Thymus (tissue), 11 donors: ENCODE measurements at regions not wholly inside any gene's neighbourhood (a gene's known extent, or its start where the extent isn't known, plus 50 kb on each side); places are given as distances from the start of the nearest gene placed in this dataset.

Experiments
- DNase-seq, 9 donors: peaks; one replicate each; pipeline ENCODE4 v3.0.0-alpha.2; 2013; ENCODE audit warnings: low spot score in 9 of 9, low read depth in 6 of 9, missing footprints in 1 of 9
- H3K27ac ChIP-seq, 2 donors: one replicate each; pipeline ENCODE4 v1.5.1; 2013; ENCODE audit warnings: control low read depth in 1 of 2, low read depth in 1 of 2, low read length in 1 of 2, mild to moderate bottlenecking in 1 of 2, moderate library complexity in 1 of 2
- H3K27me3 ChIP-seq, 2 donors: one replicate each; pipeline ENCODE4 v1.5.1; 2013; ENCODE audit warnings: low read length in 1 of 2; ENCODE audit not compliant: control insufficient read depth in 2 of 2, insufficient read depth in 1 of 2
- H3K36me3 ChIP-seq, 2 donors: one replicate each; pipeline ENCODE4 v1.5.1; 2013; ENCODE audit warnings: low read length in 1 of 2, mild to moderate bottlenecking in 1 of 2, moderate library complexity in 1 of 2; ENCODE audit not compliant: control insufficient read depth in 2 of 2, insufficient read depth in 2 of 2
- H3K4me1 ChIP-seq, 2 donors: one replicate each; pipeline ENCODE4 v1.5.1; 2013; ENCODE audit warnings: low read length in 2 of 2; ENCODE audit not compliant: control insufficient read depth in 2 of 2, insufficient read depth in 2 of 2
- H3K4me3 ChIP-seq, 2 donors: one replicate each; pipeline ENCODE4 v1.5.1; 2013; ENCODE audit warnings: low read length in 2 of 2, control low read depth in 1 of 2, mild to moderate bottlenecking in 1 of 2
- H3K9me3 ChIP-seq, 2 donors: one replicate each; pipeline ENCODE4 v1.5.1; 2013; ENCODE audit warnings: low read length in 1 of 2, mild to moderate bottlenecking in 1 of 2; ENCODE audit not compliant: control insufficient read depth in 2 of 2, insufficient read depth in 1 of 2
- WGBS: extraction: QIAGEN DNeasy Blood & Tissue Kit; methylation state at CpG from one replicate; pipeline ENCODE4 v1.1.7; 2013; 5-methylcytosine and 5-hydroxymethylcytosine counted together
- donor health status: healthy.

- H3K36me3 ChIP-seq: no peaks in the 10 kb centered on the region
- no peaks in the 10 kb centered on the region for H3K9me3 ChIP-seq
- no peaks in the 10 kb centered on the region for H3K27me3 ChIP-seq
- peaks cover 0 to 9% of the 10 kb centered on the region in 2 donors for H3K4me1 ChIP-seq
- H3K27ac ChIP-seq: no peak overlapping the region
- DNase-seq: no peak
- no peak overlapping the region for H3K4me3 ChIP-seq
- 98% methylated on average over 6 of the region's 6 CpGs for WGBS
Observed at GRCh38 chr4:133003169-133003568, 145.9 kb upstream of the PCDH10 start.

GRCh38 chr4:133014473-133015135, 134.5 kb upstream of the PCDH10 start:
- 67% methylated on average over 3 of the region's 3 CpGs for WGBS
- H3K36me3 ChIP-seq: no peaks in the 10 kb centered on the region
- no peaks in the 10 kb centered on the region for H3K9me3 ChIP-seq
- no peak overlapping the region for H3K4me3 ChIP-seq
- no peaks in the 10 kb centered on the region for H3K27me3 ChIP-seq
- DNase-seq: no peak
- no peaks in the 10 kb centered on the region for H3K4me1 ChIP-seq
- no peak overlapping the region for H3K27ac ChIP-seq

- Histone ChIP-seq H3K4me1 (no peaks in the 10 kb centered on the region), H3K4me3 (no peak overlapping the region), H3K36me3 (no peaks in the 10 kb centered on the region), H3K27me3 (no peaks in the 10 kb centered on the region), H3K27ac (no peak overlapping the region), H3K9me3 (no peaks in the 10 kb centered on the region)
- peak in 1 of 9 donors; percentile 10 for DNase-seq
- 53% methylated on average over 1 of the region's 1 CpG for WGBS
Observed at GRCh38 chr4:133045288-133045687, 103.8 kb upstream of the PCDH10 start.

- Histone ChIP-seq H3K4me3 (no peak overlapping the region), H3K36me3 (no peaks in the 10 kb centered on the region), H3K27ac (no peak overlapping the region), H3K4me1 (no peaks in the 10 kb centered on the region), H3K9me3 (no peaks in the 10 kb centered on the region), H3K27me3 (no peaks in the 10 kb centered on the region)
- no peak for DNase-seq
- 94% methylated on average over 4 of the region's 4 CpGs for WGBS
Observed at GRCh38 chr4:133046156-133046555, 102.9 kb upstream of the PCDH10 start.

- Histone ChIP-seq H3K4me1 (no peaks in the 10 kb centered on the region), H3K36me3 (no peaks in the 10 kb centered on the region), H3K4me3 (no peak overlapping the region), H3K9me3 (no peaks in the 10 kb centered on the region), H3K27me3 (no peaks in the 10 kb centered on the region), H3K27ac (no peak overlapping the region)
- 90% methylated on average over 2 of the region's 2 CpGs for WGBS
- no peak for DNase-seq
Observed at GRCh38 chr4:133058701-133059100, 90.4 kb upstream of the PCDH10 start.

GRCh38 chr4:133059117-133059516, 90.0 kb upstream of the PCDH10 start:
- no peak for DNase-seq
- no peaks in the 10 kb centered on the region for H3K36me3 ChIP-seq
- H3K9me3 ChIP-seq: no peaks in the 10 kb centered on the region
- H3K27me3 ChIP-seq: no peaks in the 10 kb centered on the region
- no peak overlapping the region for H3K27ac ChIP-seq
- no peak overlapping the region for H3K4me3 ChIP-seq
- WGBS: 93% methylated on average over 7 of the region's 7 CpGs
- no peaks in the 10 kb centered on the region for H3K4me1 ChIP-seq

- no peak overlapping the region for H3K27ac ChIP-seq
- no peak overlapping the region for H3K4me3 ChIP-seq
- H3K4me1 ChIP-seq: no peaks in the 10 kb centered on the region
- no peaks in the 10 kb centered on the region for H3K27me3 ChIP-seq
- no peak for DNase-seq
- 96% methylated on average over 1 of the region's 1 CpG for WGBS
- no peaks in the 10 kb centered on the region for H3K9me3 ChIP-seq
- no peaks in the 10 kb centered on the region for H3K36me3 ChIP-seq
Observed at GRCh38 chr4:133062851-133063250, 86.2 kb upstream of the PCDH10 start.

GRCh38 chr4:133068083-133068482, 81.0 kb upstream of the PCDH10 start:
- H3K4me1 ChIP-seq: no peaks in the 10 kb centered on the region
- DNase-seq: no peak
- no peaks in the 10 kb centered on the region for H3K27me3 ChIP-seq
- no peaks in the 10 kb centered on the region for H3K36me3 ChIP-seq
- H3K9me3 ChIP-seq: peaks cover 0 to 13% of the 10 kb centered on the region in 2 donors
- H3K27ac ChIP-seq: no peak overlapping the region
- H3K4me3 ChIP-seq: no peak overlapping the region
- WGBS: 89% methylated on average over 2 of the region's 2 CpGs

GRCh38 chr4:133081246-133081645, 67.8 kb upstream of the PCDH10 start:
- DNase-seq: no peak
- WGBS: 90% methylated on average over 2 of the region's 2 CpGs
- Histone ChIP-seq H3K27me3 (no peaks in the 10 kb centered on the region), H3K4me1 (no peaks in the 10 kb centered on the region), H3K27ac (no peak overlapping the region), H3K9me3 (peaks cover 0 to 3% of the 10 kb centered on the region in 2 donors), H3K36me3 (no peaks in the 10 kb centered on the region), H3K4me3 (no peak overlapping the region)
